OCI-LY3 (cell line): ENCODE measurements at regions not wholly inside any gene's neighbourhood (a gene's known extent, or its start where the extent isn't known, plus 50 kb on each side); places are given as distances from the start of the nearest gene placed in this dataset.

ENCODE experiments used
- EZH2phosphoT487 ChIP-seq: fragments of 200-600 bp; shearing (Covaris generic); IDR thresholded peaks from 2 replicates; pipeline ENCODE4 v1.6.1; 2018; ENCODE audit warnings: antibody characterized with exemption, mixed run types, low read depth
- TF ChIP-seq, protein P1 (sequence below): fragments of 200-600, 300-600 bp; sonication (generic); IDR thresholded peaks from 2 replicates; pipeline ENCODE4 v1.5.1; 2014; ENCODE audit warnings: antibody characterized with exemption, low read length, low read depth

DNA sequence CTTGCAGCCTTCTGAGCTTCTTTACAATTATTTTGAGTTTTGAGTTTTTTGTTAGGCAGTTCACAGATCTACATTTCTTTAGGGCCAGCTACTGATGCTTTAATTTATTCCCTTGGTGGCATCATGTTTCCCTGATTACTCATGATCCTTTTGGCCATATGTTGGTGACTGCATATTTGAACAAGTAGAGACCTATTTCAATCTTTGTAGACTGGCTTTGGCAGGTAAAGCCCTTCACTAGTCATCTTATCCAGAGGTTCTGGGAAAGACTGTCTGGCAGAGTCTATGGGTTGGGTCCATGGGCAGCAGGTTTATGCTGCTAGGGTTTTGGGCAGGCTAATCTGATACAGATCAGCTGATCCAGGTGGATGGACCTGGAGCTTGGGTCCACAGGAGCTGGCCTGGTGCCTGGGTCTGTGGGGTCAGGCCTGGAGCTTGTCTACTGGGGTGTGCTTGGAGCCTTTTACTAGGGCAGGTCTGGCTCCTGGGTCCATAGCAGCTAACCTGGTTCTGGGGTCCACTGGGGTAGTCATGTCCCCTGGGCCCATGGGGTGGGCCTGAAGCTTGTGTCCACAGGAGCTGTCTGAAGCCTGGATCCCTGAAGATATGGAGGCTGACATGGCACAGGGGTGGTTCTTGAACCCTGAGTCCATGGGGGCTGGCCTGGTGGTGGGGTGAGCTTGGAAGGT is 72.7 kb downstream of the GPR85 start:
- TF ChIP-seq, protein P1, sequence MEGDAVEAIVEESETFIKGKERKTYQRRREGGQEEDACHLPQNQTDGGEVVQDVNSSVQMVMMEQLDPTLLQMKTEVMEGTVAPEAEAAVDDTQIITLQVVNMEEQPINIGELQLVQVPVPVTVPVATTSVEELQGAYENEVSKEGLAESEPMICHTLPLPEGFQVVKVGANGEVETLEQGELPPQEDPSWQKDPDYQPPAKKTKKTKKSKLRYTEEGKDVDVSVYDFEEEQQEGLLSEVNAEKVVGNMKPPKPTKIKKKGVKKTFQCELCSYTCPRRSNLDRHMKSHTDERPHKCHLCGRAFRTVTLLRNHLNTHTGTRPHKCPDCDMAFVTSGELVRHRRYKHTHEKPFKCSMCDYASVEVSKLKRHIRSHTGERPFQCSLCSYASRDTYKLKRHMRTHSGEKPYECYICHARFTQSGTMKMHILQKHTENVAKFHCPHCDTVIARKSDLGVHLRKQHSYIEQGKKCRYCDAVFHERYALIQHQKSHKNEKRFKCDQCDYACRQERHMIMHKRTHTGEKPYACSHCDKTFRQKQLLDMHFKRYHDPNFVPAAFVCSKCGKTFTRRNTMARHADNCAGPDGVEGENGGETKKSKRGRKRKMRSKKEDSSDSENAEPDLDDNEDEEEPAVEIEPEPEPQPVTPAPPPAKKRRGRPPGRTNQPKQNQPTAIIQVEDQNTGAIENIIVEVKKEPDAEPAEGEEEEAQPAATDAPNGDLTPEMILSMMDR, result no peak
- TF ChIP-seq EZH2phosphoT487, result no peak
